ENCODE measurements at regions not wholly inside any gene's neighbourhood (a gene's known extent, or its start where the extent isn't known, plus 50 kb on each side); places are given as distances from the start of the nearest gene placed in this dataset.

- ATAC-seq (ENCODE audit: poor library complexity) (no peak), DNase-seq (no peak)
- Mint-ChIP-seq H3K27me3 (peaks cover 11% of the 10 kb centered on the region), H3K4me1 (ENCODE audit: low read depth) (no peaks in the 10 kb centered on the region), H3K27ac (no peak overlapping the region), H3K36me3 (ENCODE audit: low read depth) (no peaks in the 10 kb centered on the region), H3K9me3 (no peaks in the 10 kb centered on the region), H3K4me3 (no peak overlapping the region)
- ChIA-PET POLR2A (no interaction called here), CTCF (no interaction called here)
- Histone ChIP-seq H3K36me3 (ENCODE audit: insufficient read depth, low read length) (no peaks in the 10 kb centered on the region), H3K9me3 (ENCODE audit: control insufficient read depth in 1 of 2, insufficient read depth in 1 of 2, low read length in 2 of 2) (no peaks in the 10 kb centered on the region), H3K4me1 (ENCODE audit: insufficient read depth, low read length) (no peaks in the 10 kb centered on the region), H3K27me3 (ENCODE audit: control insufficient read depth in 1 of 2, insufficient read depth in 2 of 2, low read length in 2 of 2) (no peaks in the 10 kb centered on the region), H3K4me3 (ENCODE audit: low read length) (no peak overlapping the region), H3K27ac (ENCODE audit: low read depth in 1 of 2, low read length in 2 of 2) (no peak overlapping the region)
- intact Hi-C loops (cut with DNase I, micrococcal nuclease): no loop called here
- no peak for TF ChIP-seq CTCF (IDR thresholded peaks at IDR 0.05)
These were observed 316.2 kb downstream of the GPAT3 start for GRCh38 chr4:83852085-83852451.

GRCh38 chr4:83851261-83852084, 315.6 kb downstream of the GPAT3 start:
- no peaks in the 10 kb centered on the region for H3K36me3 ChIP-seq (ENCODE audit: insufficient read depth, low read length)
- ChIA-PET CTCF (no interaction called here), POLR2A (no interaction called here)
- no peak overlapping the region for H3K4me3 ChIP-seq (ENCODE audit: low read length)
- no peak overlapping the region for H3K27ac ChIP-seq (ENCODE audit: low read depth in 1 of 2, low read length in 2 of 2)
- H3K4me1 Mint-ChIP-seq (ENCODE audit: low read depth): no peaks in the 10 kb centered on the region
- H3K27me3 Mint-ChIP-seq: peaks cover 11% of the 10 kb centered on the region
- no peak overlapping the region for H3K4me3 Mint-ChIP-seq
- no peaks in the 10 kb centered on the region for H3K9me3 Mint-ChIP-seq
- ATAC-seq (ENCODE audit: poor library complexity): no peak
- intact Hi-C loops (cut with DNase I, micrococcal nuclease): no loop called here
- no peaks in the 10 kb centered on the region for H3K9me3 ChIP-seq (ENCODE audit: control insufficient read depth in 1 of 2, insufficient read depth in 1 of 2, low read length in 2 of 2)
- no peak for TF ChIP-seq CTCF (IDR thresholded peaks at IDR 0.05)
- H3K36me3 Mint-ChIP-seq (ENCODE audit: low read depth): no peaks in the 10 kb centered on the region
- no peak for DNase-seq
- no peaks in the 10 kb centered on the region for H3K27me3 ChIP-seq (ENCODE audit: control insufficient read depth in 1 of 2, insufficient read depth in 2 of 2, low read length in 2 of 2)
- no peak overlapping the region for H3K27ac Mint-ChIP-seq
- H3K4me1 ChIP-seq (ENCODE audit: insufficient read depth, low read length): no peaks in the 10 kb centered on the region

GRCh38 chr4:83850435-83850834, 314.5 kb downstream of the GPAT3 start:
- DNase-seq: no peak
- Mint-ChIP-seq H3K9me3 (no peaks in the 10 kb centered on the region), H3K27ac (no peak overlapping the region), H3K36me3 (ENCODE audit: low read depth) (no peaks in the 10 kb centered on the region), H3K4me3 (no peak overlapping the region), H3K4me1 (ENCODE audit: low read depth) (no peaks in the 10 kb centered on the region), H3K27me3 (peaks cover 11% of the 10 kb centered on the region)
- TF ChIP-seq CTCF (IDR thresholded peaks at IDR 0.05): no peak
- Histone ChIP-seq H3K4me1 (ENCODE audit: insufficient read depth, low read length) (no peaks in the 10 kb centered on the region), H3K9me3 (ENCODE audit: control insufficient read depth in 1 of 2, insufficient read depth in 1 of 2, low read length in 2 of 2) (no peaks in the 10 kb centered on the region), H3K4me3 (ENCODE audit: low read length) (no peak overlapping the region), H3K27ac (ENCODE audit: low read depth in 1 of 2, low read length in 2 of 2) (no peak overlapping the region), H3K36me3 (ENCODE audit: insufficient read depth, low read length) (no peaks in the 10 kb centered on the region), H3K27me3 (ENCODE audit: control insufficient read depth in 1 of 2, insufficient read depth in 2 of 2, low read length in 2 of 2) (no peaks in the 10 kb centered on the region)
- no peak for ATAC-seq (ENCODE audit: poor library complexity)
- POLR2A ChIA-PET: no interaction called here
- intact Hi-C loops (cut with DNase I, micrococcal nuclease): no loop called here
- CTCF ChIA-PET: no interaction called here
